SK-N-SH treated with all-trans-retinoic acid at 6 μM for 48 hours (cell line): ENCODE measurements at regions not wholly inside any gene's neighbourhood (a gene's known extent, or its start where the extent isn't known, plus 50 kb on each side); places are given as distances from the start of the nearest gene placed in this dataset.

Experiments used
- CREB5 ChIP-seq: fragments of 250-450 bp; sonication (Bioruptor Pico); IDR thresholded peaks from 2 replicates; pipeline ENCODE4 v1.5.1; 2020; ENCODE audit warnings: low read depth, mild to moderate bottlenecking, moderate library complexity
- ZFP30 ChIP-seq: fragments of 450-650 bp; formaldehyde crosslinking; IDR thresholded peaks from 2 replicates; pipeline ENCODE4 v1.5.0; 2022; ENCODE audit warnings: mild to moderate bottlenecking, moderate library complexity

- TF ChIP-seq CREB5 (CRISPR knock-in tag): no peak
- no peak for TF ChIP-seq ZFP30 (CRISPR knock-in tag)
Measured at GRCh38 chr16:59030923-59031485, 296.9 kb upstream of the GOT2 start.
